GM12872 (cell line): ENCODE measurements at regions not wholly inside any gene's neighbourhood (a gene's known extent, or its start where the extent isn't known, plus 50 kb on each side); places are given as distances from the start of the nearest gene placed in this dataset.

Experiments used
- CTCF ChIP-seq: IDR thresholded peaks from 3 replicates; pipeline ENCODE4 v1.5.1; 2011; ENCODE audit warnings: low read depth, mild to moderate bottlenecking, low read length, moderate library complexity; ENCODE audit not compliant: insufficient read depth

- TF ChIP-seq CTCF: no peak
Measured at GRCh38 chr14:98170575-98170974, 1101.4 kb downstream of the BCL11B start.

GRCh38 chr14:98171654-98172053 lies 1100.3 kb downstream of the BCL11B start:
- no peak for TF ChIP-seq CTCF

GRCh38 chr14:98172243-98172778 lies 1099.7 kb downstream of the BCL11B start:
- TF ChIP-seq CTCF: no peak

GRCh38 chr14:98173305-98173704 lies 1098.7 kb downstream of the BCL11B start:
- no peak for TF ChIP-seq CTCF

GRCh38 chr14:98174041-98174440 lies 1098.0 kb downstream of the BCL11B start:
- no peak for TF ChIP-seq CTCF

- TF ChIP-seq CTCF: no peak
Measured at GRCh38 chr14:98175436-98175835, 1096.6 kb downstream of the BCL11B start.

GRCh38 chr14:98175881-98176280 lies 1096.1 kb downstream of the BCL11B start:
- no peak for TF ChIP-seq CTCF
